GM18951 (cell line): ENCODE measurements at regions not wholly inside any gene's neighbourhood (a gene's known extent, or its start where the extent isn't known, plus 50 kb on each side); places are given as distances from the start of the nearest gene placed in this dataset.

Experiments used
- POLR2A ChIP-seq: IDR thresholded peaks from 4 replicates; pipeline ENCODE4 v1.6.1; 2011; ENCODE audit warnings: mild to moderate bottlenecking; ENCODE audit not compliant: insufficient read length, insufficient read depth; ENCODE audit errors: extremely low read depth
- in situ Hi-C: fragments of 300-500 bp; cut with MboI; formaldehyde crosslinking; loops from one replicate; pipeline ENCODE4 v1.12.0; 2022; ENCODE audit warnings: low sequenced_read_pairs, mixed read lengths, inconsistent platforms; ENCODE audit not compliant: unreplicated experiment

DNA sequence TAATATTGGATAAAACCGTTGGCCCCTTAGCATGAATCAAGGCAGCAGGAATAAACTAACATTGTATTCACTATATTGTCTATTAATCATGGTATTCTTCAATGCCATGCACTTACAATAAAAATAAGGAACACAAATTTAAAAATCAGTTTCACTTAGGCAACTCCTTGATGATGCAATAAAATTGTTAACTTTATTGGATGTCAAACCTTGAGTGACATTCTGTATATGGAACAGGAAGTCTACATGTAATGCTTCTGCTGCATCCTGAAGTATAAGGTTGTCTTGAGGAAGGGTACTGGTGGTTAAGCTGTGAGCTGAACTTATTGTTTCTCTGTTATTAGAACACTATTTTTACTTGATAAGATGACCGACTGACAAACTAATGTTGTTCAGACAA is 605.5 kb downstream of the SATB2 start:
- in situ Hi-C loops, result no loop called here
- TF ChIP-seq POLR2A, result no peak

DNA sequence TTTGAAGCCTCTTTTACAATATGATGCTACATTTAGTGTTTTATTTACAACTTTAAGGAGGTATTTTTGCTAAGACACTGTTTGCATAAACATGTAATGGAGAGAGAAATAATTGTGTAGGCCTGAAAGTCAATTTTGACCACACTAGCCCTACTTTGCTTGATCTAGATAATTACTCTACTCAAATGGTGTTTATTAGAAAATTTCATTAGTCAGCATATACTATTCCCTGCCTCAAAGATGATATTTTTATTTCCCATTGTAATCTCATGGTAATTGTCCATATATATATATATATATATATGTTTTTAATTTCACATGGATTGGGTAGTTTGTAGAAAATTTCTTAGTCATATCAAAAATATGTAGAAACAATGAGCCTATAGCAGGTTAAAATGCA is 632.2 kb downstream of the SATB2 start:
- TF ChIP-seq POLR2A, result no peak
- in situ Hi-C loops, result no loop called here

- in situ Hi-C loops, result no loop called here
- no peak for TF ChIP-seq POLR2A
Observed at GRCh38 chr2:198817536-198817935, 640.2 kb downstream of the SATB2 start.

DNA sequence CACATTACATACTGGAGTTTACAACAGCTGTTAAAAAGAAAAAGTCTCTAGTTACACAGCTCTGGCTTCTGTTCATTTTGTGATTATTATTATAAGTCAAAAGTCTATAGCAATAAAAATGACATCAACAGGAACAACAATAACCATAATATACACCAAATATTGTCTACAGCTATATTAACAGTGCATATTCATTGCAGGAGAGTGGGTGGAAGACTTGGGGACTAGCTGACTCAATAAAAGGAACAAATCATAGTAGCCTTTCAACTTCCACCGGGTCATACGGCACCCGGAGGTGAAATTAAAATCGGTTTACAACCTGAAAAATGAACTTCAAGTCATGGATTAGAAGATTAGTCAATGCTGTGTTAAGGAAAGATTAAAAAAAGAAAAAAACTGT is 642.1 kb downstream of the SATB2 start:
- in situ Hi-C loops, result no loop called here
- TF ChIP-seq POLR2A, result no peak

DNA sequence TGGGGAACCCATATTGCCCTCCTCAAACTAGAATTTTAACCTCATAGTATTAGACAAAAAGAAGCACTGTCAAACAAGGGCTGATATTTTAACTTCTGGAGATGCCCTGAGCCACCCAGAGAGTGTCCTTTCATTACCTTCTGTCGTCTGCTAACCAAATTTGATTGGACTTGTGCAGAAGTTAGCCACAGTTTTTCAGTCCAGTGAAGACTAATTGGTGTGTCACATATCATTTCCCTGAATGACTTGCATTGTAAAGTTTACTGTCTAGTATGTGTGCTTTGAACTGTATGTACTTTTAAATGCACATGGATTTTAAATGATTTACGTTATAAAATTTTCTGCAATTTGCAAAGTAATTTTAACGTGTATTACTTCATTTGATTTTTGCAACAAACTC is 646.5 kb downstream of the SATB2 start:
- in situ Hi-C loops, result no loop called here
- no peak for TF ChIP-seq POLR2A

GRCh38 chr2:198809976-198810375 is 647.8 kb downstream of the SATB2 start:
- in situ Hi-C loops, result no loop called here
- TF ChIP-seq POLR2A, result no peak

DNA sequence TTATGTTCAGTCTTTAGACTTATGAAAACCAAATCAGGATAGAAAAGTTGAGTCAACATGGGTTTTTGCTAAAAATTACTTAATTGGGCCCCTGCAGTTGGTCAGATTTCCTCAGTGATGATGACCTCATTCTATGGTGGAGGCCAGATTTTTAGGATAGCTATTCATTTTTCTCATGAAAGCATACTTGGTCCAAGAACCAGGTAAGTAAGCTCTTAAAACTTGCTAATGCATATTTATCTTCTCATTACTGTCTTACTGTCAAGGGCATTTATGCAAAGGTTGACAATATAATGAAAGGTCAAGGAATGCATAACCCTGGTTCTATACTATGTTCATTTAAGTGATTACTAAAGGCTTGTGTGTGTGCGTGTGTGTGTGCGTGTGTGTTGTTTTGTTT is 650.6 kb downstream of the SATB2 start:
- TF ChIP-seq POLR2A, result no peak
- in situ Hi-C loops, result no loop called here

DNA sequence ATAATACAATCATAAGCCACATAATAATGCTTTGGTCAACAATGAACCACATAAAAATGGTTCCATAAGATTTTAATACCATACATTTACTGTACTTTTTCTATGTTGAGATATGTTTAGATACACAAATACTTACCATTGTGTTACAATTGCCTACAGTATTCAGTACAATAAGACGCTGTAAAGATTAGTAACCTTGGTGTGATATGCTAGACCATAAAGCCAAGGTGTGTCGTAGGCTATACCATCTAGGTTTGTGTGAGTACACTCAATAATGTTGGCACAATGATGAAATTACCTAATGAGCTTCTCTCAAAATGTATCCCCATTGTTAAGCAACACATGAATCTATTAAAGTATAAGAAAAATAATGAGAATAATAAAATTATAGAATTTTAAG is 662.3 kb downstream of the SATB2 start:
- no peak for TF ChIP-seq POLR2A
- in situ Hi-C loops, result no loop called here

GRCh38 chr2:198791623-198792022 is 666.1 kb downstream of the SATB2 start:
- in situ Hi-C loops, result no loop called here

DNA sequence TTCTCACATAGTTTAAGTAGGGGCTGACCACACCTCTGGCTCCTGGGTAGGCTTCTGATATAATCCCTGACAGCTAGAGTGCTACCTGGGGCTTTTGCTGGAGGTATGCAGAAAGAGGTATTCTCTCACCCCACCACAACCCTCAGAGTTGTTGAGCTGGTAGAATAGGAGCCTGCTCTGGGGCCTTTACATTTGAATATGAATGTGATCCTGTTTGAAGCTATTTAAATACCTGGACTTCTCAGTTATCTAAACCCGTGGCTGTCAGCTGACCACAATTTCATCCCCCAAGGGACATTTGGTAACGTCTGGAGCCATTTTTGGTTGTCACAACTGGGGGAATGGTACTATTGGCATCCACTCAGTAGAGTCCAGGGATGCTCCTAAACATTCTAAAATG is 669.1 kb downstream of the SATB2 start:
- in situ Hi-C loops, result no loop called here
- no peak for TF ChIP-seq POLR2A

More at GRCh38 chr2:198791623-198792022, 666.1 kb downstream of the SATB2 start:
- no peak for TF ChIP-seq POLR2A

GRCh38 chr2:198782734-198783133 is 675.0 kb downstream of the SATB2 start:
- TF ChIP-seq POLR2A, result no peak
- in situ Hi-C loops, result no loop called here

DNA sequence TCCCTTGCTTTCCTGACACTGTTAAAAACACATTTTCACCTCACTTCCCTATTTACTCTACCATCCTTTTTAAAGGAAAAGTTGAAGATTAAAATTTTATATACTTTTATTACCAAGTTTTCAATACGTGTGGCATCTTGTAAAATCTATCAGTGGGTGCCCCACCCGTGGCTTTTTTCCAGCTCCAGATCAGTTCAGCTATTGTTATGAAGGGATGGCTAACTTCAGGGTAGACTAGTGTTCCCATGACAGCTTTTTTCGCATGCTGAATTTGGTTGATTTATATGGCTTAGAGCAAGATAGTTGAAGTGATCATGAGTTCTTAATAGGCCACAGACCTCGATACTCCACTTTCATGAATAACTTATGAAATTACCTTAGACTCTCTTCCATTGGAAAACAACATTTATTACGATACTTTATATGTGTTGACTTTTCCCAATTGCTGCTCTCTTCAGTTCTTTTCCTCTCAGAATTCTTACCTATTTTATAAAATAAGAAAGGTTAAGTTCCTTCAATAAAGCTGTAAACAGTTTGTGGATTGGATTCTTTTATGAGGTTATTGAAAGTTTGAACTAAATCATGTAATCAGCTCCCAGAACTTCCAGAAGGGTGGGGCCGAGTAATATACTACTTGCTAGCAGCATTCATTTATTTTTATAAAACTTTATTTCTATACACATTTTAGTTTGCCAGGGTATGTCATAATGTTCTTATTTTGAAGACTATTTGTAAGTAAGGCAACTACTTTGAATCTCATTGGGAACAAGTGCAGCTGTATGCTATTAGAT is 680.9 kb downstream of the SATB2 start:
- in situ Hi-C loops, result no loop called here
- no peak for TF ChIP-seq POLR2A

DNA sequence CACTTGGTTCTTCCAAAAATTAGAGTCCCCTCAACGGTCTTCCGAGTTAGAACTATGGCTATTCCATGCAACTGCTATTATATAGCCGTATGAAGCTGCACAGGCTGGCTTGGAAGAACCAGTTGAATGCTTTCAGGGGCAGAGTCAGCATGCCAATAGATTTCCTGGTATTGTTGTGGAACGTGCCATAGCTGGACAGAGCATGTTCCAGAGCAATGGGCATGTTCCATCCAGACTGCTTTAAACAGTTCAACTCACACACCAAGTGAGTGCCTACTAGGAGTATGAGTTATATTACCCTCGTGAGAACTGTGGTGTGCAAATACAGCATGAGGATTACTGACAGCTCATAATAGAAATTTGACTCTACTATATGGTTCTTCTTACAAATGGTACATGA is 682.0 kb downstream of the SATB2 start:
- in situ Hi-C loops, result no loop called here
- TF ChIP-seq POLR2A, result no peak

DNA sequence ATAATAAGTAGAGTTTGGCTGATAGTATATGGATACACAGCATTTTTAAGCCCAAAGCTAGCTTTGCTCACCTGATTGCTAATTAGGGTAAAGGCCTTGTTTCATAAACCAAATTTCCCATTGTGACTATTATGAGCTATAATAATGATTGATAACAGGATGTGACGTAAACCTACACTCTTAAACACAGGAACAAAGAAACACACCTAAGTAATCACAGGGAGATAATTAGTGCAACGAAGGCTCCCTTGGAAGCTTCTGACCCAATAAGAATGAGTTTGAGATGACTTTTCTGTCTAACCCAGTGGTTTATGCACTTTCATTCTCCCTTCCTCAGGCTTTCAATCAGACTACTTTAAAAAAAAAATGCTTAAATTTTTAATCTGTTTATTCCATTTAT is 683.2 kb downstream of the SATB2 start:
- TF ChIP-seq POLR2A, result no peak
- in situ Hi-C loops, result no loop called here
